DMS53 treated with DMSO at 0.1 percent for 48 hours (cell line): ENCODE measurements at regions not wholly inside any gene's neighbourhood (a gene's known extent, or its start where the extent isn't known, plus 50 kb on each side); places are given as distances from the start of the nearest gene placed in this dataset.

Experiments
- DNase-seq: peaks from one replicate; lab custom pipeline; 2025; ENCODE audit not compliant: unreplicated experiment; lab: John Stamatoyannopoulos, UW

- DNase-seq = no peak
Measured at GRCh38 chr11:39304586-39304985, 2154.9 kb downstream of the LRRC4C start.

- no peak for DNase-seq
Measured at GRCh38 chr11:39294648-39295047, 2164.8 kb downstream of the LRRC4C start.

- no peak for DNase-seq
Measured at GRCh38 chr11:39288011-39288410, 2171.4 kb downstream of the LRRC4C start.

GRCh38 chr11:39268176-39268690 is 2191.2 kb downstream of the LRRC4C start:
- no peak for DNase-seq

DNA sequence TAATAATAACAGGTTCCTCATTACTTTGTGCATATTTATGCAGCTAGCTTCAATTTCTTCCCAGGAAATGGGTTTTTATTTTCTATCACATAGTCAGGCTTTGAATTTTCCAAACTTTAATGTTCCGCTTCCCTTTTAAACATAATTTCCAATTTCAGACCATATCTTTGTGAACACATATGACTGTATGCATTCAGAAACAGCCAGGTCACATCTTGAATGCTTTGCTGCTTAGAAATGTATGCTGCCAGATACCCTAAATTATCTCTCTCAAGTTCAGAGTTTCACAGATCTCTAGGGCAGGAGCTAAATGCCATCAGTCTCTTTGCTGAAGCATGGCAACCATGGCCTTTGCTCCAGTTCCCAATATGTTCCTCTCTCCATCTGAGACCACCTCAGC is 2203.8 kb downstream of the LRRC4C start:
- no peak for DNase-seq

GRCh38 chr11:39249566-39250365 is 2209.7 kb downstream of the LRRC4C start:
- no peak for DNase-seq

DNA sequence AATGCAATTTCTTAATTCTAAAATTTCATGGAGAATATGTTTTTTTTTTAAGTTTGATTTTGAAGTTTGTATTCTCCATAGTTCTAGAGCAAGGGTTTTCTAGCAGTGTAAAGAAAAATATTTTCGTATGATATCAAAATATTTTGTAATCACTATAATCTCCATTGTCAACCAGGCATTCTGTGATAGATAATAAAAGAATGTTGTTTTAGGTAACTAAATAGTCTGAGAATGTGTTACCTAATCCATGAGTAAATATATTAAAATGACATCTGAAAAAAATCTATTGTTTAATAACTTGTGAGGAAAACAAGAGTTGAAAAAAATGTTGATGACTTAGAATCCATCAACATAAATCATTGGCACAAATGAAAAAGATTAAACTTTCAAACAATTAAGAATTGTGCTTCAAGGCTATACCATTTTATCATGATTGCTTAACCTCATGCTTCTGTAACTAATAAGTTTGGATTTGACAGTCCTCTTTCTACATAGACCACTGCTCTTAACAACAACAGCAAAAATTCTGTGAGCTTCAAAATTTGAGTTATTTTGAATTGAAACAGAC is 2211.8 kb downstream of the LRRC4C start:
- DNase-seq = no peak

- DNase-seq = no peak
Measured at GRCh38 chr11:39239553-39239952, 2219.9 kb downstream of the LRRC4C start.

DNA sequence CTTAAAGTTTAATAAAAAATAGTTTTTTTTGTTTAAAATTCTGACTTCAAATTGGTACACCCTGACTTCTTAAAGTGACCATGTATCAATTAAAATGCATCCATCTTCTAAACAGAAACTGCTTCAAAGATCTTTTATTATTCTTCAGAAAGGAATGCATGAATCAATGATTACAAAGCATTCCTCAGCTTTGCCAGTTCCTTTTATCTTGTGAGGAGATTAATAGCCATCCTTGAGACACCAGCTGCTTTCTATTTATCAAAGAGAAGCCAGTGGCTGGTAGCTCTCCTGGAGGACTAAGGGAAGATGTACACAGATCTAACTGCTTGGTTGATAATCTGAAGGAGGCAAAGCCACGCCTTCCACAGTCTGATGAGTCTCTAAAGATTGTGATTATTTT is 2222.5 kb downstream of the LRRC4C start:
- no peak for DNase-seq

DNA sequence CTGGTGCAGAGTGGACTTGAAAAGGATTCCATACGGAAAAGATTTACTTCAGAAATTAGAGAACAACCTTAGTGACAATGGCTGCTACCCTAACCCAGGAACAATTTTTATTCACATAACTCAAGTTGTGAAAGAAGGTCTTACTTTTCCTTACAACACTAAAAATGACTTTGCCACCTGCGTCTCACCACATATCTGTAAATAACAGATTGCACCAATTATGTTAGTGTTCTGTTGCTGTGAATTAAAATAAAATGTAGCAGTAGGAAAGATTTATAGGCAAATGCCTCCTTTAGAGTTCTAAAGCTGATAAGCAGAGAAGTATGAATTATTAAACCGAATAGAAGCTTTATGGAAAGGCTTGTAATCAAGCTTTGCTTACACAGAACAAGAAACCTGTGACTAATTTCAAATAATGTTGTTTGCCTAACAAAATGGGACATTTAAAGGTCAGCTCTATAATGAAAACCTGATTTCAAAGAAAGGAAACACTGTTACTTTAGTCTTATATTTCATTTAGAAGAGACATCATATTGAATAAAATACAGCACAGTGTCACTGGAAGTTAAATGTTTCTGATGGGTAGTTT is 2237.8 kb downstream of the LRRC4C start:
- peak; percentile 6 for DNase-seq

- DNase-seq = no peak
Measured at GRCh38 chr11:39220501-39221230, 2238.8 kb downstream of the LRRC4C start.

DNA sequence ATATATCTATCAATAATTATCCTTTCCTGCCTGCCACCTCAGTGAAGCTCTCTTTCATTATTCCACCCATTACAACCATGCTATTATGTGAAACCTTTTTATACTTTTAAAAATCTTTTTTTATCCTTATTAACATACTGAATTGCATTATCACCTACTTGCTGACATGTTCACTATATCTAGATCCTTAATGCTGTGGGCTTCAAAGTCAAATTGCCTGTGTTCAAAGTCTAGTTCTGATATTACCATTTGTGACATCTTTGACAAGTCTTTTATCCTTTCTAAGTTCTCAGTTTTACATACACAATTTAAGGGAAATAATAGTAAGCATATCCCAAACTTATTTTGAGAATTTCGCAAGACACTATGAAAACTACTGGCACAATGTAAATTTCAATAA is 2239.4 kb downstream of the LRRC4C start:
- DNase-seq = no peak

- no peak for DNase-seq
Measured at GRCh38 chr11:39209981-39210380, 2249.5 kb downstream of the LRRC4C start.

DNA sequence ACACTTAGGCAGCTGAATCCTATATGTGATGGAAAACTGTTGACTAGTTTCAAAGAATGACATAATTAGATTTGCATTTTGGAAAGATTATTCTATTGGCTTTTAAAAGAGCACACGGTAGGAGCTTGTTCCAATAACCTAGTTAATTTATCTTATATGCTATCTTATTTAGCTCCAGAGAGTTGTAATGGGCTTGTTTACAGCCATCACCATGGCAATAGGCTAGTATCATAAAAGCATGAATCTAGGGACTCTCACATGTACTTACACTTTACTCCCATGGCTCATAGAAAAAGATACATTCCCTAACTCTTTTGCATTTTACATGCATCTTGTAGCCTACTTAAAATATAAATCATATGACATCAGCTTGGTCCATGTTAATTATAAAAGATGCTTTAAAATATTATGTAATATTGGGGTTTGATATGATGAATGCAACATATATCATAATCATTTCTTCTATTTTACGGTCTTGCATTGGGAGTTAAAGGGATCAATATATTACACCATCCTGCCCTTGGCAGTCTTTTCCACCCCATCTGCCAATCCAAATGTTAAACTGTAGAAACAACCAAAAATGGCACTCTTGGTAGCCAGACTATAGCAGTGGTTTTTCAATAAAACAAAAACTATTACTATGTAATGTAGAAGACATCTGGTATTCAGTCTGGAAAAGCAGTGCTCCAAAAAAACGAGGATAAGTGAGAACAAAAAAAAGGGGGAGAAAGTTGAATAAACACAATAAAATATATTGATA is 2254.0 kb downstream of the LRRC4C start:
- no peak for DNase-seq

DNA sequence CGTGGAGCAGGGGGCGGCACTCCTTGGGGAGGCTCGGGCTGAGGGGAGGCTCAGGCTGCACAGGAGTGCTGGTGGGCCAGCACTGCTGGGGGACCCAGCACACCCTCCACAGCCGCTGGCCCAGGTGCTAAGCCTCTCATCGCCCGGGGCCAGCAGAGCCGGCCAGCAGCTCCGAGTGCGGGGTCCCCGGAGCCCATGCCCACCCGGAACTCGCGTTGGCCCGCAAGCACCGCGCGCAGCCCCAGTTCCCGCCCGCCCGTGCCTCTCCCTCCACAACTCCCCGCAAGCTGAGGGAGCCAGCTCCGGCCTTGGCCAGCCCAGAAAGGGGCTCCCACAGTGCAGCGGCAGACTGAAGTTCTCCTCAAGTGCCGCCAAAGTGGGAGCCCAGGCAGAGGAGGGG is 2266.8 kb downstream of the LRRC4C start:
- no peak for DNase-seq

- no peak for DNase-seq
Measured at GRCh38 chr11:39190751-39191150, 2268.7 kb downstream of the LRRC4C start.

DNA sequence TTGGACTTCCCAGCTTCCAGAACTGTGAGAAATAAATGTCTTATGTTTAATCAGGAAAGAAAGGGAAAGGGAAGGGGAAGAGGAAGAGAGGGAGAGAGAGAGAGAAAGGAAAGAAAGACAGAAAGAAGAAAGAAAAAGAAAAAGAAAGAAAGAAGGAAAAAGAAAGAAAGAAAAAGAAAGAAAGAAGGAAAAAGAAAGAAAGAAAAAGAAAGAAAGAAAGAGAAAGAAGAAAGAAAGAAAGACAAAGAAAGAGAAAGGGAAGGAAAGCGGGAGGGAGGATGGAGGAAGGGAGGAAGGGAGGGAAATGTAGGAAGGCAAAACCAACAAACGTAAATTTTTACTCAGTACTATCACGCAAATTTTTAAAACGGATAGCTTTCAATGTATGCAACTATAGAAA is 2281.8 kb downstream of the LRRC4C start:
- no peak for DNase-seq

DNA sequence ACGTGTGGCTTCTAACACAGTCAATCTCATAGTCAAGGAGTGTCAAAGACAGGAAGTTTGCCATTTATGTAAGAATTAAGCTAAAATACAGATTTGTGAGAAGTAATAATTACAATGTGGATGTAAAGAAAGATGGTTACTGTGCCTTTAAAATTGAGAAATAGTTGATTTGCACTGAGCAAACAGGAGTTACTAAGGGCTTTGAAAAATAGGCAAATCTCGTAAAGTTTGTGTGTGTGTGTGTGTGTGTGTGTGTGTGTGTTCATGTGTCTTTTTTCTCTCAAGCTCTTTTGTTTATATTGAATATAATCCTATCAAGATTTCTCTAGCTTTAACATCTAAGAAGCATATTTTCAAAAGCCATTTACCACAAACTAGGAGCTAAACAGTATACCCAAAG is 2284.5 kb downstream of the LRRC4C start:
- DNase-seq = no peak

DNA sequence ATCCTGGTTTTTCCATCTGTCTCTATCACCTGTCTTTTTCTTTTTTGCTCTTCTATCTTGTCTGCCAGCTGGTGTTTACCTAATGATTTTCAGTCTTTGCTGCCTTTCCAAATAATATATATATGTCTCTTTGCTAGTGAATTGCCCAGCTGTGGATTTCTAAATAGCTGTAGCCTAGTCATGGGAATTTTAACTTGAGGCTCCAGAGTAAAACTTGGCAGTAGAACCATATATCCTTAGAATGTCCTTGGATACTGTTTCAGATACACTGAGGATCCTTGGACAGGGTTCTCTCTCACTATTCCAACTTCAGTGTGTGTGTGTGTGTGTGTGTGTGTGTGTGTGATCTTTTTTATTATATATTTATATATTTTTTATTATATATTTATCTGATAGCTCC is 2285.3 kb downstream of the LRRC4C start:
- no peak for DNase-seq

- DNase-seq = no peak
Measured at GRCh38 chr11:39165021-39165420, 2294.4 kb downstream of the LRRC4C start.

DNA sequence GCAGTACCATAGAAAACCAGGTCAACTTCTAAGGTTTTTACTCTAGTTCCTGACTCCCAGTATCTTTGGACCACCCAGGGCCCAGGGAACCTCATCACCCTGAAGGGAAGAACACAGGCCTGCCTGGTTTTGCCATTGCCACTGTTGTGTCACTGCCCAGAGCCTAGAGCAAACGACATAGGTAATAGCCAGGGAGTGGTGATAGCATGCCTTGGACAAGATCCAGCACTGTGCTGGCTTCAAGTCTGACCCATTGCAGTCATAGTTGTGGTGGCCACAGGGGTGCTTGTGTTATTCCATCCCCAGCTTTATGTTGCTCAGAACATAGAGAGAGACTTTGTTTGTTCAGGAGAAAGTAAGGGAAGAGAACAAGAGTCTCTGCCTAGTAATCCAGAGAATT is 2310.2 kb downstream of the LRRC4C start:
- DNase-seq = no peak
